ENCODE measurements at regions not wholly inside any gene's neighbourhood (a gene's known extent, or its start where the extent isn't known, plus 50 kb on each side); places are given as distances from the start of the nearest gene placed in this dataset.

- TF ChIP-seq CTCF (IDR thresholded peaks at IDR 0.05; ENCODE audit: borderline replicate concordance, extremely low read depth, low read length, poor library complexity, severe bottlenecking) (no peak), EZH2 (IDR thresholded peaks at IDR 0.05; ENCODE audit: borderline replicate concordance, low read depth, low read length, severe bottlenecking) (no peak)
Observed at GRCh38 chr15:97761110-97761509, 199.4 kb upstream of the ARRDC4 start.
